HPDE6-E6E7 (cell line): ENCODE measurements at regions not wholly inside any gene's neighbourhood (a gene's known extent, or its start where the extent isn't known, plus 50 kb on each side); places are given as distances from the start of the nearest gene placed in this dataset.
A peak's percentile ranks its signal among the peaks of the same experiment; 100 is the strongest.

ENCODE experiments used
- DNase-seq: peaks from one replicate; pipeline ENCODE4 v3.0.0; 2011; ENCODE audit warnings: missing footprints; ENCODE audit errors: extremely low spot score

DNA sequence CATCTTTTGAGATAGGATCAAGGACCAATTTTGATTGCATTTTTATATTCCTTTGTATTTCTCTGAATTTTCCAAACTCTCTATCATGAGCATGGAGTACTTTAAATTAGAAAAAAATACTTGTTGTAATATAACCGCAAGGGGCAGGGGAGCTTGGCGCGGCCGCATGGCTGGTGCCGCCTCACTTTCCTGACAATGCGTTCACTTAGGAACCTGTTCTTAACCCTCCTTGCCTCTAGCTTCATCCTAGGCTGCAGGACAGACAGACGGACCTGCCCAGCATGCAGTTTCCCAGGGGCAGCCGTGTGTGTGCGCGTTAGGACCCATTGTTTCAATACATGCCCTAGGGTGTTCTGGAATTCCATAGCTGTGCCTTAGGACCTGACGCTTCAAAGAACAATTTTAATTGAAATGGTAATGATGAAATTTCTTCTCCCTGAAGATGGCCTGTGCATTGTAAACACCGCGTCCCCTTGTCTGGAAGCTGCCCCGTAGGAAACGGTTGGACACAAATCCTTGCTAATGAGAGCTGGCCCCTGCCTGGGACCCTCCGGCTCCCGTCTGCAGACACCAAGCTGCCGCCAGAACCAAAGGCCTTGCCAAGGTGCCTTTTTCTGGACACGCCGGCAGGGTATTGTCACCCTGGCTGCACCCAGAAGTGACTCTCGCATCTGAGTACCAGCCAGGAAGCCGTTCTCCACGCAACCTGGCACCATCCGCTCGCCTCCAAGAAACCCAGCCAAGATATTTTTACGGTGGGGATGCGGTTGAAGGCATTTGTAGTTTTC is 466.4 kb downstream of the NPHP4 start:
- no peak for DNase-seq

DNA sequence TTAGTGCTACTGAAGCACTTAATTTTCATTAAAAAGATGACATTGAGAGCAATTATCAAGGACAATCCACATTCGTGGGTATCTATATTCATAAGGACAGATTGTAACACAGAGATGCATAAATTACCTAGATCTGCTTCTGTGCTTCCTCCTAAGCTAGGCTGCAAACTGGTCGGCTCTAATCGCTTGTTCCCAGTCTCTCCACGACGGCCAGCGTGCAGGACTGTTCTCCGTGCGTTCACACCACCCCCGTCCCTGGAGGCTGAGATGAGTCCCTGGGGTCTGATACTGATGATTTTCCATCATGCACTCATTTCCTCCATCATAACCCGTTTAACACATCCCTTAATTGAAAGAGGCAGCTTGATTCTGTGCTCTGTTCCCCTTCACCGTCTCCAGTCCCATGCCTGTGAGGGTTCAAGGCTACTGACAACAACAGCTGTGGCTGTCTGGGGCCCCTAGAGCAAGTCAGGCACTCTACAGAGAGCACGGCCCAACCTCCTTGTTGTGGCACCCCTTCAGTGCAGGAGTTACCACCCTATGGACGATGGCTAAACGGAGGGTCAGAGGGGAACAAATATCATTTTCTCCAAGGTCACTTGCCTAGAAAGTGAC is 469.6 kb downstream of the NPHP4 start:
- no peak for DNase-seq

DNA sequence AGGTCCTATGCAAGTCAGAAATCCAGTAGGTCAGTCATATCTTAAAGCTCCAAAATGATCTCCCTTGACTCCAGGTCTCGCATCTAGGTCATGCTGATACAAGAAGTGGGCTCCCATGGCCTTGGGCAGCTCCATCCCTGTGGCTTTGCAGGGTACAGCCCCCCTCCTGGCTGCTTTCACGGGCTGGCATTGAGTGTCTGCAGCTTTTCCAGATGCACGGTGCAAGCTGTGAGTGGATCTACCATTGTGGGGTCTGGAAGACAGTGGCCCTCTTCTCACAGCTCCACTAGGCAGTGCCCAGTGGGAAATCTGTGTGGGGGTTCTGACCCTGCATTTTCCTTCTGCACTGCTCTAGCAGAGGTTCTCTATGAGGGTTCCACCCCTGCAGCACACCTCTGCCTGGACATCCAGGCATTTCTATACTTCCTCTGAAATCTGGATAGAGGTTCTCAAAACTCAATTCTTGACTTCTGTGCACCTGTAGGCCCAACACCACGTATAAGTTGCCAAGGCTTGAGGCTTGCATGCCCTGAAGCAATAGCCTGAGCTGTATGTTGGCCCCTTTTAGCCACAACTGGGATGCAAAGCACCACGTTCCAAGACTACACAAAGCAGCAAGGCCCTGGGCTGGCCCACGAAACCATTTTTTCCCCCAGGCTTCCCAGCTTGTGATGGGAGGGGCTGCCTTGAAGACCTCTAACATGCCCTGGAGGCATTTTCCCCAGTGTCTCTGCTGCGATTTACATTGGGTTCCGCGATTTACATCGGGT is 472.7 kb downstream of the NPHP4 start:
- DNase-seq = no peak

DNA sequence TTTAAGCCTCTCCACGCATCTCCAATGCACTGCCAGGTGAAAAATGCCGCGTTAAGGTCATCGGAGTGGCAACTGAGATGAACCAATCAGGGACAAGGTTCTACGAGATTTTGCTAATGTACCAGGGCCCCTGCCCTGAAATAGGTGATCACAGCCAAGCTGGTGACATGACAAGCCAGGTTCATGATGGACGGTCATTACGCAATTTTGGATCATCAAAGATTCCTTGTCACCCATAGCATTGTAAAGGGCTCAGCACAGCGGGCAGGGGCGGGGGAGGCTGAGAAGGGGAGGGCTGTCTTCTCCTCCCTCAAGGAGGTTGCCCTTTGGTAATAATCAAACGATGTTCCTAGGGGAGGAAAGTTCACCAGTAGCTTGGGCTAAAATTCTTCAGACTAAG is 475.5 kb downstream of the NPHP4 start:
- no peak for DNase-seq

DNA sequence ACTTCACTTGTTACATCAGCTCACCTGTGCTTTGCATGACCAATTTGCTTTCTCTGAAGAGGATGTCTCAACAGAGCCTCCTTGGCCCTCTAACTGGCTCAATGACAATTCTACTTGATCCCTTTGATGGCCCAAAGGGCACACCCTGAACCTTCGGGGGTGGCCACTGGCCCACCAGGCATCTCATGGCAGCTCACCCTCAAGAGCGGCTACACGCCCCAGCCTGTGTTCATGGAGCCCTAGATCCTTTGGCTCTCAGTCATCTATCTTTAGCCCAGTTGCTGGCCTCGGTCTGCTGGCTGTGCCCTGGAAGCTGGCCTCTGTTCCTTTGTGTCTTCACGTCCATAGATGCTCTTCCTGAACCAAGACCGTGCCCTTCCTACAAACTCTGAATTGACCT is 476.7 kb downstream of the NPHP4 start:
- DNase-seq = no peak

DNA sequence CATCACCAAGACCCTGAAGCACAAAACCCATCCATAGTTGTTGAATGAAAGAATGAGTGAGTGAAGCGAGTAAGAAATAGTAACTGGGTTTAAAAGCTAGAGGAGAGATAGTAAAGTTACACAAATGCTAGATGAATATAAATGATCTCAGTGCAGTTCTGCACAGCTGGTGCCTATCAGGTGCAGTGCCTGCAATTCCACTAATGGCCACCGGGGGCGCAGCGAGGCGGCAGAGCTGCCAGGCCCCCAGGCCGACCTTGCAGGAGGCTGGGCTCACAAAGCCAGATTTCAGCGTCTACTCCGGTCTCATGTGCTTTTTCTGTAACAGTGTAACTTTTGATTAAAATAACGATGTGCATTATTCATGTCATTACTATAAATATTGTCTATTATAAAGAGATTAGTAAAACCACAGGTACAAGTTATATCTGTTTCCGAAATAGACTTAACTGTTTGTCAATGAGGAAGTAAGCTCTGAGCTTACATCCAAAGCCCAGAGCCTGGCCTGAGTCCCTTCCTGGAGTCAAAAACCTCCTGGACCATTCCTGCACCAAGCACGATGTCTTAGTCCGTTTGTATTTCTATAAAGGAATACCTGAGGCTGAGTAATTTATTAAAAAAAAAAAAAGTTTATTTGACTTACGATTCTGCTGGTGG is 477.6 kb downstream of the NPHP4 start:
- DNase-seq = peak; percentile 45

DNA sequence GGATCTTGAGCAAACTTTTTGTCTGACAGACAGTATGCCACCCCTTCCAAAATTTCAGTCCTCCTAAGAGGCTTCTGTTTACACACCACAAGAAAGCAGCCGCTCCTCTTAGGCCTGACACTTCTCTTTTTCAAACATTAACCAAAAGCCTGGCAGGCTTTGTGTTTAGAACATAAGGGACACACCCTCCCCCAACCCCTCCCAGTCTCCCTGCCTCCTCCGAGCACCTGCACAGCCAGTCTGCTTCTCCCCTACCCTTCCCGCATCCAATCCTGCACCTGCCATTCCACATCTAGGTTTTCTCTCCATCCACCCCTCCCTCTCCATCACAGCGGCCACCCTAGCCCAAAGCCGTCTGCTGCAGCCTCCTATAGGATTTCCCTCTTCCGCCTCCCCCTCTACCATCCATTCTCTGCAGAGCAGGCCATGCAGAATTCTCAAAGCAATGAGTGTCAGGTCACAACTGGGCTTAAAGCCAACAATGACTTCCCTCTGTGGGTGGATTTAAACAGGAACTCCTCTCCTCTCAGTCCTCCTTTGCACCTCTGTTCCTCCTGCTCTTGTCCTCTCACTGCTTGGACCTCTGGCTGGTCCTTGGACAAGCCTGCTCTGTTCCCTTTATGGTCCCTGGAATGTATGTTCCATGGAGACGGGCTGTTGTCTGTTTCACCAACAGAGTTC is 478.2 kb downstream of the NPHP4 start:
- DNase-seq = no peak

DNA sequence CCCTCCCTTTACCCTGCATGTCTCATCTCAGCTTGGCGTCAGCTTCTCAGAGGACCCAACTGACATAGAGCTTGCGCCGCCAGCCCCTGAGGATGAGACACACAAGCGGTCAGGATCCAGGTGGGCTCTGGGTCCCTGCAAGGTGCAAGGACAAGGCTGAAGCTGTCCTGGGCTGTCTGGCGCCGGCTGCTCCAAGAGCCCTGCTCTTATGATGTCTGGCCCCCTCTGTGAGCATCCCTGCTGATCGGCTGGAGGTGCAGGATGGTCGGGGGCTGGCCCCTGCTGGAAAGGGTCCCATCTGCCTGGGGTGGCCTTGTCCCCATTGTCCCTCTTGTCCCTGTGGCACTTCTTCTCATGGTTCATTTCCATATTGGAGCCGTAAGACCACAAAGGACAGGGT is 479.0 kb downstream of the NPHP4 start:
- DNase-seq = no peak

DNA sequence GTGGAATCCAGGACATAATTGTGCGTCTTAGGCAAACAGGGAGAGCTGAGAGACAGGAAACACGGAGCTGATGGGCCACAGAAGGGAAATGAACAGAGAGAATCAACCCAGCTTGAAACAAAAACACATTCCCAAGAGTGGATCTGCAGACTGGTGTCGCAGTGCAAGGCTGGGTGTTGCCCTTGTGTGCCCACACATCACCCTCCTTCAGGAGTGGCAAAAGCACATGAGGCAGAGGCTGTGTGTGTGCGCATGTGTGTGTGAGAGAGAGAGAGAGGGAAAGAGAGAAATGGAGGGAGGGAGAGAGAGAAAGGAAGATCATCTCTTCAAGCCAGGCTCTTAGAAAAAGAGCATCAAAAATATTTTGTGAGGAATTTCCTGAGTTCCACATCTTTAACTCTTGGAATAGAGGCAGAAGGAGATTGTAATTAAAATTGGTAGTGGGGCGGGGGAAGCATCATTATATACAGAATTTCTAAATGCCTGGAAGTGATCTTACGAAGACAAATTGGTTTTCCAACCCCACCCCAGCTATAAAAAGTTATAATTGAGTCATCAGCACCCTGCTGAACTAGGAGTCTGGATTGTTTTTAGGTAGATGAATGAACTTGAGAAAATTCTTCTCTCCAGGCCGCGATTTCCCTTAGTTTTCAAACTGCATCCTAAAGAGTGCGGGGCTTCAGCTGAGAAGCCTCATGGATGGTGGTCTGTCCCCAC is 480.7 kb downstream of the NPHP4 start:
- no peak for DNase-seq

DNA sequence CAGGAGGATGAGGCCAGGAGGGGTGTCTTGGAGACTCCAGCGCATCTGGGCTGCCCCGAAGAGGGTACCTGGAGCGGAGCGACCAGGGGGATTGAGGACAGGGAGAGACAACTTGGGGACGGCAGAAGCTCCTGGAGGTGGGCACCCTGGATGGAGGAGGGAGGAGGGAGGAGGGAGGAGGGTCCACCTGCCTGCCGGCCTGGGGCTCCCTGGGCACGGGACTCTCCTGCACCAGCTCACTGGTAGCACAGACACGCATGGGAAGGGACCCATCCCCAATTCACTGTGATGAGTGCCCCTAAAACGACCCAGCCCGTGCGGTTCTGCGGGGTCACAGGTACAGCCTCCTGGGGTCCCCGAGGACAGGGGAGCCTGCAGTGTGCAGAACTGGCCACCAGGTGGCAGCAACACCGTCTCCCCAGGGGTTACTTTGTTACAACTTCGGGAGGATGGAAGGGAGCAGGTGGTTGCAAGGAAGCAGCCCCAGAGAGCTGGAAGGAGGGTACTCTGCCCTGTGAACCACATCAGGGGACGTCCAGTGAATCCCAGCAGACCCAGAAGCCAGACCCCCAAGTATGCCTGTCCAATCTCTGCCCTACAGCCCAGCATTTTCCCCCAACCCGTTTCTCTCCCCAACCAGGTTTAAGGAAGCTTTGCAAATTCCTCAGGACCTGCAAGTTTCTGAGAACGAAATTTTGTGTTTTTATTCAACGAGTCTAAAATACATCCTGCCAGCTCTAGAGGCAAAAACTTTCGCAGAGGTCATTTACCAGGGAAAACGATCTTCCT is 482.4 kb downstream of the NPHP4 start:
- DNase-seq = peak; percentile 52

DNA sequence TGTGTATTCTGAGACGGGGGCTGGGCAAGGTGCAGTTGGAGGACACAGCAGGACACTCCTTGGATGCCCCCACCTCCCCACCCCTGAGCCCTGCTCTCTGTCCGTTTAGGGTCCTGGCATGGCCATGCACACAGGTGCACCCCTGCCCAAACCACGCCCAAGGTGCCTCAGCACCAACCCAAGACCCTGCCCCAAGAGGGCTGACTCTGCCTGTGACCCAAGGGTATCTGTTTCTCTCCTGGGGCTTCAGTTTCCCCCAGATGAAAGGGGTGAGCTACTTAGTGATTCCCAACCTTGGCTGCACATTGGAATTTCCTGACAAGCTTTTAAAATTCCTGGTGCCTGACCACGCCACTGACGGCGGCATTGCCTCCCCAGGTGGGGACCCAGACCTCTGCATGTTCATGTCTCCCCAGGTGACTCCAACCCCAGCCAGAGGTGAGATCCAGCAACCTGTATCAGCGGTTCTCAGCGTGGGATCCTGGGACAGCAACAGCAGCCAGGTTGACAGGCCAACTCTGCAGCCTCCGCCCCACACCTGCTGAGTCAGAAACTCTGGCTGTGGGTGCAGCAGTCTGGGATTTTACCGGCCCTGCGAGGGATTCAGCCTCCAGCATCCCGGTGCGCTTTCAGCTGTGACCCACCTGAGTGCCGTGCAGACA is 483.4 kb downstream of the NPHP4 start:
- no peak for DNase-seq

DNA sequence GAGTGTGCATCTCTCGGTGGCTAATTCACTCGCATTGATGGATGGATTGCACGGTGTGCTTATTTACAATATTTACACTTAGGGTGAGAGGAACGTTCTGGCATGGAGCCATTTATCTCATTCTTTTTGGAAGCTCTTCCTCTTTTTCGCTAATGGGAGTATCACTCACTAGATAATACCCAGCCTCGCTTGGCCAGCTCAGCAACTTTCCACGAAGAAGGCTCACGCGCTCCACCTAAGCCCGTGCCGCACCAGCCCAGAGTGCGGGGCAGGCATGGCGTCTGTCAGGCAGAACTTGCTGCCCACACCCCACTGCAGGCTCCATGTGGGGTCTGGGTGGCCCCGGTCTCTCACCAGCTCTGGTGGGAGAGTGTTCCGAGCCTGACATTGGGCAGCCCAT is 484.9 kb downstream of the NPHP4 start:
- no peak for DNase-seq

DNA sequence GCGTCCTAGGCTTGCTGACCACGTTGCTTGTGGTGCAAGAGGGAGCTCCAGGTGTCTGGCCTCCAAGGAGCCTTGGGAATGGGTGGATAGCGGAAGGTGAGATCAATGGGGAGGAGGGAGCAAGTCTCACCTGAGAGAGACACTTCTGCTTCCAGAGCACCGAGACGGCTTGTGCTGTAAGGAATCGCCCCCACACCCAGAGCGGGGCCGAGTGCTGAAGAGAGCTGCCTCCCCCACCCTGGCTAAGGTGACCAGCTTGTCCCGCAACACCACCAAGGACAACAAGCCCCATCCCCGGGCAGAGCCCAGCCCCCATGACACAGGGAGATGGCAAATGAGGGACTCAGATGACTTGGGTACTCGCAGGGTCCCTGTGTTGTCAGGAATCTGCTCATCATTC is 485.6 kb downstream of the NPHP4 start:
- no peak for DNase-seq

DNA sequence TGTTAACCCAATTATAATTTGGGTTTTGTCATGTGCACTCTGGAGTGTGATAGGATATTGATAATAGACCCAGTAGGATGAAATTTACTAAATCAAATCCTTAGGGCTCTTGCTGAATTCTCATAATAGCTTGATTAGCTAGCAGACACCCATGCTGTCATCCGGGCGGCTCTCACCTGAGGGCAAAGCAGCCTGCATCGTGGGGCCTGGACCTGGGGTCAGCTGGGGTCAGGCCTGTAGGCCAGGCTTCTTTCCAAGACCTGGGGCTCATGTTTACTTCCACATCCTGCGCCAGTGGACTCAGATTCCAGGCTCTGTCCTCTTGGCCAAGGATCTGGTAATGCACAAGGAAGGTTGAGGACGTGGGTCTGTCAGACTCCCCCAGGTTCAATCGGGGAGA is 486.3 kb downstream of the NPHP4 start:
- DNase-seq = no peak

DNA sequence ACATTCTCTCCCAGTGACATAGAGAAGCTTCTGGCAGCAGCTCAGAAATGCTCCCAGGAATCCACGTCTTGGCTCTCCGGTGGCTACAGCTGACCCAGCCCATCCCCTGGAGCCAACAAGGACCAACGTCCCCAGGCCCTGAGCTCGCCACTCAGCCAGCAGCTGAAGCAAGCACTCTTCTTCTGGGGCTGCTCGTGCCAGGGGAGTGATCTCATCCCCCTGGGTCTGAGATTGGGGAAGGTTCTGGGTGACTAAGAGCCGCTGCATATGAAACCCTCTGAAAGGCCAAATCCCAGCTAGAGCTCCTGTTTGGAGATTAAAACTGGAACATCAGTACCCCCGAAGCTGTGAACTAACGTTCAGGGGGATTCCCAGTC is 487.9 kb downstream of the NPHP4 start:
- DNase-seq = no peak

DNA sequence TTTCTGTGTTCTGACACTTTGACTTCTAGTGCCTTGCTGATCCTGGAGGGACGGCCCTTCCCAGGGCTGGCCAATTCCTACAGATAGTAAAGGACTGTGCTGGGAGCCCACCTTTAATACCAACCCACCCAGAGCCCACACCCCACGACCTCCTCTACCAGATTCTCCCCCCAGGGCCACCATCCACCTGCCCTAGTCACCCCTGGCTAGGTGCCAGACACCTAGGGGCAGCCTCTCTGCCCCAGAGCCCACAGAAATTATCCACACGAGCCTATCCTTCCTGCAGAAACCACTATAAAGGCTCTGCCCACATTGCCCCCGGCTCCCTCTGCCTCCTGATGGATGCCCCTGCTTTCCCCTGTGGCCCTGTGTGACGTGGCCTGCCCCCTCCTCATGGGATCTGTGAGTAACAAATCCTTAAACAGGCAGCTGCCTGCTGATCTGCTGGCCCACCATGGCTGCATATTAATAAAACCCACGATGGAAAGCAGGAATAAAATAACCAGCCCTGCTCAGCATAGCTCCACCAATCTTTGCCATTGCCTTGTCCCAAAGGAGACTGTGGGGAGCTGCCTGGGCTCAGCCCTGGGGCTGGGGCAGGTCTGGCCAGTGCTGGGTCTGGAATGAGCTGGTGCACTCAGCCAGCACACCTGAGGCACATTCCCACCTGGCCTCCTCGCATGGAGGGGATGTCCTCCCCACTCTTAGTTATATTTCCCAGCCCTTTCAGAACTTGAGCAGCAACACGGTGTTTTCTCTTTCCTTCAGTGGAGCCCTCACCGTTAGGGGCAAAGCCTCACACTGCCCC is 488.5 kb downstream of the NPHP4 start:
- DNase-seq = no peak

DNA sequence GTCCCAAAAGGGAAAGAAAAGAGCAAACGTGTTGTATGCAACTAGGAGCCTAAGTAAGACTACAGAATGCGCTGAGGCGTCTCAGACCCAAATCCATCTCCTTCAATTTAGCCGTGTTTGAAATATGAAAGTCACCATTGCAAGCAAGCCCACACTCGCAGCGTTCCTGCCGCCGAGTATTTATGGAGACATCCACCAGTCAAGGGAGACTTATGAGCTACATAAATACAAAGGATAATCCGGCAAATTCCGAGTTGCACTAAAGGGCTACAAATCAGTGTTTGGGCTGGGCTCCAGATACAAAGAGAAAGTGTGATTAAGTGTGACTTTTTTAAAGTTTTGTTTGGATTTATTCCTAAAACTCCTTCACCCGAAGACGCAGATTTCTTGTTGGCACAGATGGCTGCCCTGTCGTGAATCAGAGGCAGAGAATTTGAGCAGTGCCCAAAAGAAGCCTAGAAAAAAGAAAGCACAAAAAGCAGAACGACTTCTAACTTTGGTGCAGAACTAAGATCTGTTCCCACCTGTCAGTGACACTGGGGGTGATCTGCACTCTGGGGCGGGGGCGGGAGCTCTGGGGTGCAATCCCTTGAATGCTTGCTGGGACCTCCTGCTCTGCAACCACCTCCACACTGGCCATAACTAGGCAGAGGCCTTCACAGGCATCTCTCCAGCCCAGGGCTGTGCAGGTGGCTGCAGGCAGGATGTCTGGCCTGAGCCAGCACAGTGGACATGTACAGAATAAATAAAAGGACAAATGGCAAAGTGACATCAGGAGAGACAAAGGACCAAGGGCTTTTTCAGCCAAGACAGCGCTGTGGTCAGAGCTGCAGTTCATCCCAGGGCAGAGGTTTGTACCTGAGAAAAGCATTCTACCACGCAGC is 489.7 kb downstream of the NPHP4 start:
- DNase-seq = no peak
